Right lobe of liver (tissue), 4 donors: ENCODE measurements at regions not wholly inside any gene's neighbourhood (a gene's known extent, or its start where the extent isn't known, plus 50 kb on each side); places are given as distances from the start of the nearest gene placed in this dataset.

Experiments used
- POLR2A ChIP-seq: fragments of 450-650 bp; IDR thresholded peaks from one replicate; pipeline ENCODE4 v1.6.1; 2017; ENCODE audit warnings: antibody characterized with exemption, mild to moderate bottlenecking
- TF ChIP-seq, protein P1 (sequence below), 4 donors: fragments of 200-600 bp in 3 of 4; fragments of 450-650 bp in 1 of 4; IDR thresholded peaks; one replicate each; pipeline versions ENCODE4 v1.5.1 to v1.8.0; 2016 to 2022; ENCODE audit warnings: antibody characterized with exemption in 4 of 4, mild to moderate bottlenecking in 2 of 4
- donor health status: DM: no; HTN: no; CAD: no.
- donor health status: DM: no; HTN: no; CAD: no.
- donor health status: DM: no; HTN: yes; CAD: no.

DNA sequence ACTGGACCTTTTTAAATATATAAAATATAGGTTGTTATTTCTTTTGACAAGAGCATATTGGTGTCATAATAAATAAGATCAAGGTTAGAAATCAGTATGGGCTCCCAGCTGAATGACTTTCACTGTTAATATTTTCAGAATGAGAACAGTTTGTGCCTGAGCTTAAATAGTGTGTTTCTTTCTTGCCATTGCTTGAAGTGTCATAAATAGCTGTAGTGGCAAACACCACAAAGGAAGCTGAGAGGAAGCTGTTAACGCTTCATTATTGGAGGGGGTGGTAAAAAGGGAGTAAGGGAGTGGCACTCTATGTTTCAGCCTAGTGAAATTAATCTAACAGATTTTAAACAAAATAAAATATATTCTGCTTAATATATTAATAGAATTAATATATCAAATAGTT is 1089.8 kb upstream of the NCAM2 start:
- TF ChIP-seq POLR2A, result no peak
- TF ChIP-seq, protein P1, sequence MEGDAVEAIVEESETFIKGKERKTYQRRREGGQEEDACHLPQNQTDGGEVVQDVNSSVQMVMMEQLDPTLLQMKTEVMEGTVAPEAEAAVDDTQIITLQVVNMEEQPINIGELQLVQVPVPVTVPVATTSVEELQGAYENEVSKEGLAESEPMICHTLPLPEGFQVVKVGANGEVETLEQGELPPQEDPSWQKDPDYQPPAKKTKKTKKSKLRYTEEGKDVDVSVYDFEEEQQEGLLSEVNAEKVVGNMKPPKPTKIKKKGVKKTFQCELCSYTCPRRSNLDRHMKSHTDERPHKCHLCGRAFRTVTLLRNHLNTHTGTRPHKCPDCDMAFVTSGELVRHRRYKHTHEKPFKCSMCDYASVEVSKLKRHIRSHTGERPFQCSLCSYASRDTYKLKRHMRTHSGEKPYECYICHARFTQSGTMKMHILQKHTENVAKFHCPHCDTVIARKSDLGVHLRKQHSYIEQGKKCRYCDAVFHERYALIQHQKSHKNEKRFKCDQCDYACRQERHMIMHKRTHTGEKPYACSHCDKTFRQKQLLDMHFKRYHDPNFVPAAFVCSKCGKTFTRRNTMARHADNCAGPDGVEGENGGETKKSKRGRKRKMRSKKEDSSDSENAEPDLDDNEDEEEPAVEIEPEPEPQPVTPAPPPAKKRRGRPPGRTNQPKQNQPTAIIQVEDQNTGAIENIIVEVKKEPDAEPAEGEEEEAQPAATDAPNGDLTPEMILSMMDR (IDR thresholded peaks at IDR 0.05), result no peak
